Spleen (tissue), 7 donors: ENCODE measurements at regions not wholly inside any gene's neighbourhood (a gene's known extent, or its start where the extent isn't known, plus 50 kb on each side); places are given as distances from the start of the nearest gene placed in this dataset.

Source experiments
- POLR2A ChIP-seq, 3 donors: fragments of 450-650 bp; IDR thresholded peaks; one replicate each; pipeline ENCODE4 v1.5.1; 2017; ENCODE audit warnings: antibody characterized with exemption in 3 of 3, mild to moderate bottlenecking in 1 of 3
- POLR2AphosphoS5 ChIP-seq, 3 donors: sonication (generic); formaldehyde crosslinking; IDR thresholded peaks; one replicate each; pipeline ENCODE4 v1.5.1; 2017; ENCODE audit warnings: antibody characterized with exemption in 3 of 3
- TF ChIP-seq, protein P1 (sequence below), 11 experiments: fragments of 200-600 bp in 7 of 11; fragments of 450-650 bp in 4 of 11; sonication (generic) in 4 of 11; IDR thresholded peaks in 8 of 11; conservative IDR thresholded peaks in 3 of 11; 1 replicate in 7 of 11; 2 replicates in 4 of 11; pipeline versions ENCODE4 v1.4.0 to v1.8.0; 2016 to 2021; ENCODE audit warnings: antibody characterized with exemption in 11 of 11, inconsistent platforms in 4 of 11, mild to moderate bottlenecking in 1 of 11
- donor health status: DM: no; HTN: no; CAD: no; lungs with moderate emphysema.
- donor health status: DM: no; HTN: no; CAD: no.
- donor health status: DM: no; HTN: no; CAD: no.

DNA sequence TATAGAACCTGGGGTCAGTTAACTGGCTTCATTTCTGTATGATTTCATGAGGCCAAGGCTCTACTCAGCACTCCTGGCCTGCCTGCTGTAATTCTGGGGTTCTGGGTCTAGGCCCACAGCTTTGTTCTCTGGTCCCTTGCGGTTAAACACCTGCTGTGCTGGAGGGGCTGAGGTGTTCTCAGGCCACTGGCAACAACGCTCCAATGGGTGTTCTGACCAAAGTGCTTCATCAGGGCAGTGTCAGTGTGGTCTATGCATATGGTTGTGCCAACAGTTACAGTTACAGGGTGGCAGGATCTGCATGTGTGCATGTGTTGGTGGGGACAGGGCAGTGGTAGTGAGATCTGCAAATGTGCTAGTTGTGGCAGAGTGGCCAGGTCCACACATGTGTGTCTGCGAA, 64.1 kb upstream of the GMNC start:
- TF ChIP-seq, protein P1, sequence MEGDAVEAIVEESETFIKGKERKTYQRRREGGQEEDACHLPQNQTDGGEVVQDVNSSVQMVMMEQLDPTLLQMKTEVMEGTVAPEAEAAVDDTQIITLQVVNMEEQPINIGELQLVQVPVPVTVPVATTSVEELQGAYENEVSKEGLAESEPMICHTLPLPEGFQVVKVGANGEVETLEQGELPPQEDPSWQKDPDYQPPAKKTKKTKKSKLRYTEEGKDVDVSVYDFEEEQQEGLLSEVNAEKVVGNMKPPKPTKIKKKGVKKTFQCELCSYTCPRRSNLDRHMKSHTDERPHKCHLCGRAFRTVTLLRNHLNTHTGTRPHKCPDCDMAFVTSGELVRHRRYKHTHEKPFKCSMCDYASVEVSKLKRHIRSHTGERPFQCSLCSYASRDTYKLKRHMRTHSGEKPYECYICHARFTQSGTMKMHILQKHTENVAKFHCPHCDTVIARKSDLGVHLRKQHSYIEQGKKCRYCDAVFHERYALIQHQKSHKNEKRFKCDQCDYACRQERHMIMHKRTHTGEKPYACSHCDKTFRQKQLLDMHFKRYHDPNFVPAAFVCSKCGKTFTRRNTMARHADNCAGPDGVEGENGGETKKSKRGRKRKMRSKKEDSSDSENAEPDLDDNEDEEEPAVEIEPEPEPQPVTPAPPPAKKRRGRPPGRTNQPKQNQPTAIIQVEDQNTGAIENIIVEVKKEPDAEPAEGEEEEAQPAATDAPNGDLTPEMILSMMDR (IDR thresholded peaks at IDR 0.05 in 8 of 11, conservative IDR thresholded peaks at IDR 0.05 in 3 of 11) = no peak
- TF ChIP-seq POLR2A (IDR thresholded peaks at IDR 0.05) (no peak), POLR2AphosphoS5 (IDR thresholded peaks at IDR 0.05) (no peak)
